HepG2 (cell line): ENCODE measurements at regions not wholly inside any gene's neighbourhood (a gene's known extent, or its start where the extent isn't known, plus 50 kb on each side); places are given as distances from the start of the nearest gene placed in this dataset.

Experiments
- ATAC-seq: fragments of 200-7000 bp; cut with Tn5 transposase; 3 replicates; pipeline ENCODE4 v1.9.1; 2020; ENCODE audit warnings: mild to moderate bottlenecking, moderate library complexity
- BruUV-seq: library from RNA; stranded (reverse); fragments of 400-500 nt; replicated peaks from 2 replicates; lab custom pipeline; 2021; lab: Mats Ljungman, UMichigan
- CTCF ChIA-PET: fragments of 300-600 bp; formaldehyde crosslinking; extraction: SDS; loops from one replicate; lab custom pipeline; 2021; ENCODE audit warnings: low total read pairs, inconsistent platforms, low intra/inter-chr PET ratio; lab: Yijun Ruan, JAX
- POLR2A ChIA-PET: fragments of 350-600 bp; sonication (Branson Sonifier 250); formaldehyde crosslinking; loops from one replicate; lab custom pipeline; 2020; ENCODE audit warnings: antibody characterized with exemption, inconsistent platforms; lab: Yijun Ruan, JAX
- DNase-seq: peaks from one replicate; pipeline ENCODE4 v3.0.0-alpha.2; 2015; ENCODE audit warnings: low spot score
- FAIRE-seq: peaks from 3 replicates; lab custom pipeline; 2011; peaks lifted over from hg19 to GRCh38; lab: Jason Lieb, UNC
- H2AFZ ChIP-seq: one replicate; pipeline ENCODE4 v1.6.1; 2011; ENCODE audit warnings: low read length, inconsistent platforms
- H3K27ac ChIP-seq: fragments of 300-600 bp; 3 replicates; pipeline ENCODE4 v1.8.0; 2011; ENCODE audit warnings: mixed run types, mild to moderate bottlenecking, mixed read lengths, low read length, inconsistent platforms; ENCODE audit not compliant: insufficient read depth; ENCODE audit errors: extremely low read length
- H3K27me3 ChIP-seq, 2 experiments: fragments of 200-600 bp in 1 of 2; 2 replicates in 1 of 2; 3 replicates in 1 of 2; pipeline versions ENCODE4 v1.6.0 to v1.8.0; 2011; ENCODE audit warnings: low read length in 2 of 2, mild to moderate bottlenecking in 2 of 2, moderate library complexity in 2 of 2, inconsistent platforms in 1 of 2; ENCODE audit not compliant: insufficient read depth in 2 of 2, control insufficient read depth in 1 of 2
- H3K36me3 ChIP-seq, 2 experiments: fragments of 200-600 bp in 1 of 2; replicated peaks in 1 of 2; 2 replicates in 1 of 2; 3 replicates in 1 of 2; pipeline versions ENCODE4 v1.5.1 to v1.8.0; 2011; ENCODE audit warnings: low read length in 2 of 2, inconsistent platforms in 1 of 2; ENCODE audit not compliant: insufficient read depth in 2 of 2, control insufficient read depth in 1 of 2
- H3K4me1 ChIP-seq: 2 replicates; pipeline ENCODE4 v1.5.1; 2012; ENCODE audit warnings: low read length, inconsistent platforms; ENCODE audit not compliant: insufficient read depth
- H3K4me2 ChIP-seq: 2 replicates; pipeline ENCODE4 v1.6.0; 2011; ENCODE audit warnings: low read depth, low read length, inconsistent platforms
- H3K4me3 ChIP-seq, 3 experiments: fragments of 200-600 bp in 1 of 3; sonication (generic), shearing (Covaris generic) in 1 of 3; replicated peaks in 1 of 3; 2 replicates each; pipeline ENCODE4 v1.5.1; 2011 to 2016; ENCODE audit warnings: low read length in 3 of 3, inconsistent platforms in 2 of 3, low read depth in 2 of 3, mild to moderate bottlenecking in 2 of 3, control low read depth in 1 of 3, mixed read lengths in 1 of 3; ENCODE audit not compliant: insufficient read depth in 1 of 3
- H3K79me2 ChIP-seq: one replicate; pipeline ENCODE4 v1.6.1; 2011; ENCODE audit warnings: low read length, inconsistent platforms; ENCODE audit not compliant: insufficient read depth
- H3K9ac ChIP-seq: 2 replicates; pipeline ENCODE4 v1.6.0; 2011; ENCODE audit warnings: mild to moderate bottlenecking, low read depth, low read length, inconsistent platforms; ENCODE audit not compliant: insufficient read depth
- H3K9me3 ChIP-seq: 2 replicates; pipeline ENCODE4 v1.5.1; 2012; ENCODE audit warnings: mild to moderate bottlenecking, low read length
- H4K20me1 ChIP-seq: 2 replicates; pipeline ENCODE4 v1.6.0; 2011; ENCODE audit warnings: inconsistent platforms, mild to moderate bottlenecking, low read length, moderate library complexity; ENCODE audit not compliant: insufficient read depth
- FOSL1 ChIP-seq: sonication (generic); formaldehyde crosslinking; IDR thresholded peaks from 2 replicates; pipeline ENCODE4 v1.9.0; 2021; ENCODE audit warnings: missing genetic modification reagents, borderline replicate concordance
- HES4 ChIP-seq: sonication (generic); formaldehyde crosslinking; IDR thresholded peaks from 2 replicates; pipeline ENCODE4 v1.9.0; 2021; ENCODE audit warnings: mild to moderate bottlenecking, missing genetic modification reagents, borderline replicate concordance
- KAT7 ChIP-seq: IDR thresholded peaks from 2 replicates; pipeline ENCODE4 v1.6.1; 2018; ENCODE audit warnings: borderline replicate concordance, missing compliant biosample characterization
- KMT2B ChIP-seq: IDR thresholded peaks from 2 replicates; pipeline ENCODE4 v1.6.1; 2016; ENCODE audit warnings: missing genetic modification reagents, missing compliant biosample characterization
- MED13 ChIP-seq: sonication (generic); formaldehyde crosslinking; IDR thresholded peaks from 2 replicates; pipeline ENCODE4 v1.5.0; 2020; ENCODE audit warnings: missing genetic modification reagents
- PAF1 ChIP-seq: IDR thresholded peaks from 2 replicates; pipeline ENCODE4 v1.6.1; 2016; ENCODE audit warnings: missing genetic modification reagents, missing compliant biosample characterization
- ZFAT ChIP-seq: sonication (generic); formaldehyde crosslinking; conservative IDR thresholded peaks from 2 replicates; pipeline ENCODE4 v1.8.1; 2023; ENCODE audit warnings: missing genetic modification reagents, inconsistent platforms
- ZNF180 ChIP-seq: sonication (generic); formaldehyde crosslinking; IDR thresholded peaks from 2 replicates; pipeline ENCODE4 v1.4.0; 2020; ENCODE audit warnings: low read depth, missing genetic modification reagents, borderline replicate concordance
- ZNF274 ChIP-seq: sonication (generic); formaldehyde crosslinking; IDR thresholded peaks from 2 replicates; pipeline ENCODE4 v1.5.1; 2020; ENCODE audit warnings: mild to moderate bottlenecking, missing genetic modification reagents
- ZNF879 ChIP-seq: sonication (generic); formaldehyde crosslinking; IDR thresholded peaks from 2 replicates; pipeline ENCODE4 v1.8.1; 2023; ENCODE audit warnings: missing genetic modification reagents
- WGBS: methylation state at CpG from one replicate; pipeline ENCODE4 v1.1.6; 2017; ENCODE audit warnings: low lambda C conversion rate; 5-methylcytosine and 5-hydroxymethylcytosine counted together
- in situ Hi-C: cut with HindIII; loops from 2 replicates; pipeline ENCODE4 v1.10.0; 2017; ENCODE audit warnings: low pct_unique_long_range_greater_than_20kb; ENCODE audit not compliant: extremely low pct_ligation_motif_present
- intact Hi-C: fragments of 100-400 bp; cut with micrococcal nuclease; formaldehyde crosslinking; loops from one replicate; pipeline ENCODE4 v1.10.0; 2022; ENCODE audit not compliant: unreplicated experiment
- TF ChIP-seq, protein P1 (sequence below): sonication (generic); formaldehyde crosslinking; IDR thresholded peaks from 2 replicates; pipeline ENCODE4 v1.8.1; 2022; ENCODE audit warnings: low read depth, mild to moderate bottlenecking, missing genetic modification reagents
- TF ChIP-seq, protein P2 (sequence below): sonication (generic); IDR thresholded peaks from 2 replicates; pipeline ENCODE4 v1.6.1; 2016; ENCODE audit warnings: low read depth, borderline replicate concordance

DNA sequence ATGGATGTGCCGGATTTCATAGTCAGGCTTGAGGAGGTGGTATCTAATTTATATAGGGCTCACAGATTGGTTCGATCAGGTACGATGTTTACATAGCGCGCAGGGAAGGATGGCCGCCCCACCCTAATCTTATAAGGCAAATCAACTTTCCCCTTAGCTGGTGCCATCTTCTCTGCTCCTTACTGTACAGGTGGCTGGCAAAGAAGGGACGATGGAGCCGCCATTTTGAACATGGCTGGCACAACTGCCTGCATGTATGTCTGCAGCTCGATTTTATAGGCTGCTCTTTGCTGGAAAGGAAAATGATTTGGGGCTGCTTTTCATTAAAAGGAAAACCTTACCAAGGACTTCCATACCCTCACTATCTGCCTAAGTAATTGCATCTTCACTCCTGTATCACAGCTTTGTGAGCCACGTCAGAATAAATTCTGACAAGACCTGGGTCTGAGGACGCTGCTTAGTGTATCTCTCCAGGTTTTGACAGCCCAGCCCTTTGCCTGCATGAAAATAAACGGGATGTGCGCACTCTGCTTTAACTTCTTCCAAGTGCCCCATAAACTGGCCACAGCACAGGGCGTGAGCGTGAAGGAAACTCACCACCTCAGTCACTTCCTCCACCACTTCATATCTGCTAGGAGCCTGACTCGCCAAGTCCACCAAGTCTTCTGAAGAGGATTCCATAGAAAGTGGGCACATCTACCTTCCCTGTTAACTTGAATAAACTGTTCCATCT lies 109.4 kb upstream of the ARMC2 start (continued):
- TF ChIP-seq, protein P1, sequence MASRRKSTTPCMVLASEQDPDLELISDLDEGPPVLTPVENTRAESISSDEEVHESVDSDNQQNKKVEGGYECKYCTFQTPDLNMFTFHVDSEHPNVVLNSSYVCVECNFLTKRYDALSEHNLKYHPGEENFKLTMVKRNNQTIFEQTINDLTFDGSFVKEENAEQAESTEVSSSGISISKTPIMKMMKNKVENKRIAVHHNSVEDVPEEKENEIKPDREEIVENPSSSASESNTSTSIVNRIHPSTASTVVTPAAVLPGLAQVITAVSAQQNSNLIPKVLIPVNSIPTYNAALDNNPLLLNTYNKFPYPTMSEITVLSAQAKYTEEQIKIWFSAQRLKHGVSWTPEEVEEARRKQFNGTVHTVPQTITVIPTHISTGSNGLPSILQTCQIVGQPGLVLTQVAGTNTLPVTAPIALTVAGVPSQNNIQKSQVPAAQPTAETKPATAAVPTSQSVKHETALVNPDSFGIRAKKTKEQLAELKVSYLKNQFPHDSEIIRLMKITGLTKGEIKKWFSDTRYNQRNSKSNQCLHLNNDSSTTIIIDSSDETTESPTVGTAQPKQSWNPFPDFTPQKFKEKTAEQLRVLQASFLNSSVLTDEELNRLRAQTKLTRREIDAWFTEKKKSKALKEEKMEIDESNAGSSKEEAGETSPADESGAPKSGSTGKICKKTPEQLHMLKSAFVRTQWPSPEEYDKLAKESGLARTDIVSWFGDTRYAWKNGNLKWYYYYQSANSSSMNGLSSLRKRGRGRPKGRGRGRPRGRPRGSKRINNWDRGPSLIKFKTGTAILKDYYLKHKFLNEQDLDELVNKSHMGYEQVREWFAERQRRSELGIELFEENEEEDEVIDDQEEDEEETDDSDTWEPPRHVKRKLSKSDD (CRISPR knock-in tag) = no peak
- TF ChIP-seq MED13 (CRISPR knock-in tag) = no peak

DNA sequence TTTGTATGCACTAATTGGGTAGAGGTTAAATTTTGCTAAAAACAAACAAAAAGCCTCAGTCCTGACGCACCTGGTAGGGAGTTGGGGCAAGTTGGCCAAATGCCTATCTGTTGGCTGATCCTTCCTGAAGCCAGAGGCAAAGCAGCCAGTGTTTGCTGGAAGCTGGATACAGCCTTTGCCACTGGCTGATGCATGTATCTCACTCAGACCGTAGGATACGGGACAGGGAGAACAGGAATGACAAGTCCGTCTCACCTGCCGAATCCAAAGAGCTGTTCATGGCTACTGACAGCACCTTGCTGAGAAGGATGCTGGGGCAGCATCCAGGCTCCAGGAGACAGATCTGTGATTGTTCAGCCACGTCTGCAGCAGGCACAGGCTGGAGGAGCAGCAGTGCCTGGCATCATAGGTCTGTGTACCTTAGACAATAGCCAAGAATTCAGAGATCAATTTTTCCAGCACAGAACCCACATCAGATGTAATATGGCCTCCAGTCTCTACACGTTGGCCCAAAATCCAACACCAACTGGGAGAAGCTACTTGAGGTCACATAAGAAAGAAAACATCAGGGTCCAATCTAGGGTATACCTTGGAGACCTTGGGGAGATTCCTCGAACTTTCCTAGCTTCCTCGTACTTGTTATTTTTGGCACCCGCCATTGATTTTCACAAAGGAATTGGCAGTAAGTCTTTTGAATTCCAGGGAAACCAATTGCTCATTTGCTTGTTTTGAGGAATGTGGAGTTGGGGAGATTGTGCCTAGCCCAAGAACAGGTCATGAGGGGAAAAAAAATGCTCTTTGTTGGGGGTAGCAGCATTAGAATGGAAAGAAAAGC lies 108.5 kb upstream of the ARMC2 start:
- in situ Hi-C loops (no loop called here), intact Hi-C loops (no loop called here)
- H3K79me2 ChIP-seq = no peaks in the 10 kb centered on the region
- no TSS peak for BruUV-seq
- no peak overlapping the region for H2AFZ ChIP-seq
- no peaks in the 10 kb centered on the region for H4K20me1 ChIP-seq
- no peaks in the 10 kb centered on the region for H3K9me3 ChIP-seq
- no peaks in the 10 kb centered on the region for H3K36me3 ChIP-seq
- H3K4me2 ChIP-seq = no peak overlapping the region
- DNase-seq (no peak), ATAC-seq (no peak), FAIRE-seq (no peak)
- TF ChIP-seq ZNF180 (CRISPR knock-in tag) = no peak
- TF ChIP-seq KMT2B = no peak
- no peak for TF ChIP-seq PAF1
- TF ChIP-seq ZNF274 = no peak
- TF ChIP-seq KAT7 (CRISPR knock-in tag) = no peak
- no peak for TF ChIP-seq ZNF879 (CRISPR knock-in tag)
- no peak for TF ChIP-seq HES4
- TF ChIP-seq, protein P2, sequence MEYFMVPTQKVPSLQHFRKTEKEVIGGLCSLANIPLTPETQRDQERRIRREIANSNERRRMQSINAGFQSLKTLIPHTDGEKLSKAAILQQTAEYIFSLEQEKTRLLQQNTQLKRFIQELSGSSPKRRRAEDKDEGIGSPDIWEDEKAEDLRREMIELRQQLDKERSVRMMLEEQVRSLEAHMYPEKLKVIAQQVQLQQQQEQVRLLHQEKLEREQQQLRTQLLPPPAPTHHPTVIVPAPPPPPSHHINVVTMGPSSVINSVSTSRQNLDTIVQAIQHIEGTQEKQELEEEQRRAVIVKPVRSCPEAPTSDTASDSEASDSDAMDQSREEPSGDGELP = no peak
- TF ChIP-seq FOSL1 (CRISPR knock-in tag) = no peak
- no peak for TF ChIP-seq MED13 (CRISPR knock-in tag)
- TF ChIP-seq ZFAT (CRISPR knock-in tag) = no peak
- H3K9ac ChIP-seq = no peak overlapping the region
- ChIA-PET POLR2A (no interaction called here), CTCF (no interaction called here)
- peaks cover 72% of the 10 kb centered on the region for H3K4me1 ChIP-seq
- no peaks in the 10 kb centered on the region for H3K27me3 ChIP-seq
- 58% methylated on average over 10 of the region's 10 CpGs for WGBS
- no peak overlapping the region for H3K4me3 ChIP-seq
- no peak overlapping the region for H3K27ac ChIP-seq
